ENCODE measurements at regions not wholly inside any gene's neighbourhood (a gene's known extent, or its start where the extent isn't known, plus 50 kb on each side); places are given as distances from the start of the nearest gene placed in this dataset.

GRCh38 chr12:42936260-42936659 lies 346.7 kb upstream of the PRICKLE1 start:
- no peak for TF ChIP-seq CTCF (IDR thresholded peaks at IDR 0.05; ENCODE audit: insufficient read depth, low read depth, low read length)
- TF ChIP-seq EZH2 (IDR thresholded peaks at IDR 0.05; ENCODE audit: insufficient read depth, low read length): no peak
